IMR-90 (cell line): ENCODE measurements at regions not wholly inside any gene's neighbourhood (a gene's known extent, or its start where the extent isn't known, plus 50 kb on each side); places are given as distances from the start of the nearest gene placed in this dataset.
A peak's percentile ranks its signal among the peaks of the same experiment; 100 is the strongest.

Source experiments
- ATAC-seq: fragments of 200-7000 bp; cut with Tn5 transposase; 2 replicates; pipeline ENCODE4 v1.9.1; 2020; ENCODE audit warnings: low read depth, mild to moderate bottlenecking, moderate library complexity
- BruUV-seq: library from RNA; stranded (reverse); fragments of 400-500 nt; replicated peaks from 2 replicates; lab custom pipeline; 2021; lab: Mats Ljungman, UMichigan
- CTCF ChIA-PET: fragments of 300-600 bp; formaldehyde crosslinking; extraction: SDS; loops from one replicate; lab custom pipeline; 2021; ENCODE audit warnings: antibody characterized with exemption; lab: Yijun Ruan, JAX
- POLR2A ChIA-PET: fragments of 300-600 bp; sonication (Branson Sonifier 250); formaldehyde crosslinking; loops from one replicate; lab custom pipeline; 2022; ENCODE audit warnings: antibody characterized with exemption; ENCODE audit not compliant: unreplicated experiment; lab: Charles Lee
- DNase-seq: peaks from one replicate; pipeline ENCODE4 v3.0.0; 2013
- H2AFZ ChIP-seq: replicated peaks from 2 replicates; pipeline ENCODE3; 2013; ENCODE audit warnings: low read length, mild to moderate bottlenecking; ENCODE audit not compliant: poor library complexity
- H2AK5ac ChIP-seq: 2 replicates; pipeline ENCODE4 v1.6.1; 2013; ENCODE audit warnings: low read depth, low read length, inconsistent platforms
- H2AK9ac ChIP-seq: replicated peaks from 2 replicates; pipeline ENCODE3; 2013; ENCODE audit warnings: mild to moderate bottlenecking, low read depth, low read length, moderate library complexity; ENCODE audit not compliant: poor library complexity
- H2BK120ac ChIP-seq: 2 replicates; pipeline ENCODE4 v1.6.1; 2013; ENCODE audit warnings: low read depth, low read length, inconsistent platforms
- H2BK15ac ChIP-seq: 3 replicates; pipeline ENCODE4 v1.6.1; 2013; ENCODE audit warnings: low read depth, low read length, inconsistent platforms
- H2BK20ac ChIP-seq: 2 replicates; pipeline ENCODE4 v1.6.1; 2013; ENCODE audit warnings: low read depth, mild to moderate bottlenecking, inconsistent platforms, low read length, moderate library complexity
- H2BK5ac ChIP-seq: 2 replicates; pipeline ENCODE4 v1.6.1; 2013; ENCODE audit warnings: mild to moderate bottlenecking, low read depth, low read length, inconsistent platforms; ENCODE audit not compliant: poor library complexity, severe bottlenecking
- H3K14ac ChIP-seq: replicated peaks from 2 replicates; pipeline ENCODE4 v1.6.1; 2013; ENCODE audit warnings: low read depth, low read length, inconsistent platforms
- H3K18ac ChIP-seq: 2 replicates; pipeline ENCODE4 v1.6.1; 2013; ENCODE audit warnings: low read depth, low read length, control low read depth
- H3K23ac ChIP-seq: 2 replicates; pipeline ENCODE4 v1.6.1; 2013; ENCODE audit warnings: low read depth, low read length, inconsistent platforms
- H3K27ac ChIP-seq: 2 replicates; pipeline ENCODE4 v1.5.1; 2013; ENCODE audit warnings: mild to moderate bottlenecking, control low read depth, low read length; ENCODE audit not compliant: insufficient read depth
- H3K27me3 ChIP-seq: 2 replicates; pipeline ENCODE4 v1.6.1; 2013; ENCODE audit warnings: low read length; ENCODE audit not compliant: control insufficient read depth, insufficient read depth
- H3K36me3 ChIP-seq: 2 replicates; pipeline ENCODE4 v1.6.1; 2013; ENCODE audit warnings: low read length, mixed read lengths; ENCODE audit not compliant: control insufficient read depth, insufficient read depth
- H3K4ac ChIP-seq: 2 replicates; pipeline ENCODE4 v1.6.1; 2013; ENCODE audit warnings: low read depth, low read length, inconsistent platforms
- H3K4me1 ChIP-seq: 2 replicates; pipeline ENCODE4 v1.6.1; 2013; ENCODE audit warnings: low read length, mixed read lengths; ENCODE audit not compliant: control insufficient read depth, insufficient read depth
- H3K4me2 ChIP-seq: 2 replicates; pipeline ENCODE4 v1.6.1; 2013; ENCODE audit warnings: low read depth, mild to moderate bottlenecking, control low read depth, low read length, moderate library complexity
- H3K4me3 ChIP-seq: 2 replicates; pipeline ENCODE4 v1.5.1; 2013; ENCODE audit warnings: low read depth, mild to moderate bottlenecking, control low read depth, low read length, moderate library complexity; ENCODE audit not compliant: insufficient read depth
- H3K56ac ChIP-seq: 2 replicates; pipeline ENCODE4 v1.6.1; 2013; ENCODE audit warnings: low read length, inconsistent platforms; ENCODE audit not compliant: insufficient read depth; ENCODE audit errors: extremely low read depth
- H3K79me1 ChIP-seq, 2 experiments: 2 replicates each; pipeline ENCODE4 v1.6.1; 2013; ENCODE audit warnings: low read length in 2 of 2, inconsistent platforms in 1 of 2, low read depth in 1 of 2
- H3K9ac ChIP-seq: 2 replicates; pipeline ENCODE4 v1.6.1; 2013; ENCODE audit warnings: low read depth, low read length, control low read depth
- H3K9me1 ChIP-seq: 2 replicates; pipeline ENCODE4 v1.6.1; 2013; ENCODE audit warnings: low read length, inconsistent platforms; ENCODE audit not compliant: insufficient read depth
- H3K9me3 ChIP-seq: 2 replicates; pipeline ENCODE4 v1.6.1; 2013; ENCODE audit warnings: low read length; ENCODE audit not compliant: control insufficient read depth, insufficient read depth
- H4K20me1 ChIP-seq: 2 replicates; pipeline ENCODE4 v1.6.1; 2013; ENCODE audit warnings: low read length, inconsistent platforms; ENCODE audit not compliant: insufficient read depth
- H4K5ac ChIP-seq: 2 replicates; pipeline ENCODE4 v1.6.1; 2013; ENCODE audit warnings: mild to moderate bottlenecking, low read depth, low read length, control low read depth
- H4K8ac ChIP-seq, 2 experiments: 2 replicates each; pipeline ENCODE4 v1.6.1; 2013; ENCODE audit warnings: low read depth in 2 of 2, low read length in 2 of 2, control low read depth in 1 of 2, inconsistent platforms in 1 of 2
- H4K91ac ChIP-seq: 2 replicates; pipeline ENCODE4 v1.6.1; 2013; ENCODE audit warnings: low read depth, low read length, inconsistent platforms; ENCODE audit not compliant: insufficient read depth
- CHD1 ChIP-seq: IDR thresholded peaks from 2 replicates; pipeline ENCODE4 v1.6.1; 2012; ENCODE audit warnings: low read depth, low read length, improper control_type of control experiment
- ELK1 ChIP-seq: fragments of 150-350 bp; IDR thresholded peaks from 2 replicates; pipeline ENCODE4 v1.6.1; 2016; ENCODE audit warnings: low read depth, mild to moderate bottlenecking, low read length, moderate library complexity, borderline replicate concordance
- RCOR1 ChIP-seq: IDR thresholded peaks from 2 replicates; pipeline ENCODE4 v1.6.1; 2012; ENCODE audit warnings: mild to moderate bottlenecking, low read length, improper control_type of control experiment; ENCODE audit not compliant: insufficient replicate concordance
- RFX5 ChIP-seq: IDR thresholded peaks from 2 replicates; pipeline ENCODE4 v1.8.0; 2012; ENCODE audit warnings: low read depth, mild to moderate bottlenecking, low read length, moderate library complexity
- WGBS, 2 experiments: methylation state at CpG; one replicate each; pipeline versions ENCODE4 v1.1.5 to v1.1.7; 2013; ENCODE audit warnings: missing lambda C conversion rate in 2 of 2; ENCODE audit not compliant: insufficient read length in 1 of 2; ENCODE audit errors: extremely low coverage in 2 of 2; 5-methylcytosine and 5-hydroxymethylcytosine counted together
- dilution Hi-C: fragments of 300-500 bp; cut with HindIII; formaldehyde crosslinking; loops from one replicate; pipeline ENCODE4 v1.14.3; 2018; ENCODE audit warnings: low sequenced_read_pairs; ENCODE audit not compliant: unreplicated experiment
- in situ Hi-C: fragments of 300-500 bp; cut with MboI; formaldehyde crosslinking; loops from 3 replicates; pipeline ENCODE4 v1.14.3; 2019; ENCODE audit warnings: low sequenced_read_pairs, inconsistent platforms, mixed read lengths
- intact Hi-C: fragments of 100-400 bp; cut with micrococcal nuclease; formaldehyde crosslinking; loops from 2 replicates; pipeline ENCODE4 v1.10.0; 2022

- Histone ChIP-seq H3K4me3 (no peak overlapping the region), H3K4me2 (no peak overlapping the region), H2BK120ac (peak overlapping the region; percentile 94), H3K36me3 (no peaks in the 10 kb centered on the region), H3K14ac (no peak overlapping the region), H3K4me1 (peaks cover 8% of the 10 kb centered on the region), H3K27me3 (no peaks in the 10 kb centered on the region), H2AK9ac (no peak overlapping the region), H3K56ac (no peak overlapping the region), H3K79me1 (peaks cover 0 to 3% of the 10 kb centered on the region in 2 experiments; a peak in 1 of 4 replicates), H3K27ac (peak overlapping the region; percentile 93; the same call in 1 of the 2 replicates), H2BK15ac (no peak overlapping the region), H2BK20ac (no peak overlapping the region), H3K18ac (peak overlapping the region; percentile 98), H2AK5ac (no peak overlapping the region), H4K5ac (no peak overlapping the region), H3K9me3 (no peaks in the 10 kb centered on the region), H3K23ac (no peak overlapping the region), H3K4ac (no peak overlapping the region), H2AFZ (no peak overlapping the region), H3K9me1 (no peaks in the 10 kb centered on the region), H3K9ac (peak overlapping the region; percentile 37; the same call in 1 of the 2 replicates), H4K91ac (peak overlapping the region; percentile 66; the same call in 1 of the 2 replicates), H2BK5ac (peak overlapping the region; percentile 100), H4K8ac (no peak overlapping the region; a peak in 2 of 4 replicates), H4K20me1 (no peaks in the 10 kb centered on the region)
- in situ Hi-C loops, result no loop called here
- WGBS, 2 experiments, result no CpG with 5 or more reads among the region's 2 CpGs
- DNase-seq, result peak; percentile 69
- CTCF ChIA-PET, result interaction anchor here (1.1 kb wide), 1 partner anchor 9 kb away, joined by 4 read pairs; no protein-coding TSS in a partner anchor
- intact Hi-C loops, result loop anchor here (1.0 to 5.0 kb wide), 3 partner anchors 9 to 134 kb away; no protein-coding TSS in a partner anchor
- TF ChIP-seq CHD1, result no peak
- TF ChIP-seq RFX5, result no peak
- no peak for TF ChIP-seq ELK1
- TF ChIP-seq RCOR1, result no peak
- ATAC-seq, result peak; percentile 84
- BruUV-seq, result no TSS peak
- POLR2A ChIA-PET, result interaction anchor here (1.2 kb wide), 1 partner anchor 136 kb away, joined by 3 read pairs; no protein-coding TSS in a partner anchor
- dilution Hi-C loops, result no loop called here
Measured at GRCh38 chr12:91316907-91317269, 134.3 kb upstream of the DCN start.
